ENCODE measurements at regions not wholly inside any gene's neighbourhood (a gene's known extent, or its start where the extent isn't known, plus 50 kb on each side); places are given as distances from the start of the nearest gene placed in this dataset.

- H3K27me3 ChIP-seq (ENCODE audit: control insufficient read depth, insufficient read depth, low read length) = no peaks in the 10 kb centered on the region
- no peak for TF ChIP-seq CTCF (IDR thresholded peaks at IDR 0.05; ENCODE audit: insufficient read depth, low read length, poor library complexity, severe bottlenecking)
- H3K4me3 ChIP-seq (ENCODE audit: low read depth, low read length) = no peak overlapping the region
- no peaks in the 10 kb centered on the region for H3K36me3 ChIP-seq (ENCODE audit: control insufficient read depth, insufficient read depth, low read length)
- no peak for DNase-seq (ENCODE audit: low read depth)
Measured at GRCh38 chr1:96498744-96499340, 222.7 kb upstream of the PTBP2 start.

- DNase-seq (ENCODE audit: low read depth) = no peak
- TF ChIP-seq CTCF (IDR thresholded peaks at IDR 0.05; ENCODE audit: insufficient read depth, low read length, poor library complexity, severe bottlenecking) = no peak
- no peak overlapping the region for H3K4me3 ChIP-seq (ENCODE audit: low read depth, low read length)
- H3K36me3 ChIP-seq (ENCODE audit: control insufficient read depth, insufficient read depth, low read length) = no peaks in the 10 kb centered on the region
- H3K27me3 ChIP-seq (ENCODE audit: control insufficient read depth, insufficient read depth, low read length) = no peaks in the 10 kb centered on the region
Measured at GRCh38 chr1:96508233-96508632, 213.4 kb upstream of the PTBP2 start.

- Histone ChIP-seq H3K27me3 (ENCODE audit: control insufficient read depth, insufficient read depth, low read length) (no peaks in the 10 kb centered on the region), H3K4me3 (ENCODE audit: low read depth, low read length) (no peak overlapping the region), H3K36me3 (ENCODE audit: control insufficient read depth, insufficient read depth, low read length) (no peaks in the 10 kb centered on the region)
- TF ChIP-seq CTCF (IDR thresholded peaks at IDR 0.05; ENCODE audit: insufficient read depth, low read length, poor library complexity, severe bottlenecking) = no peak
- DNase-seq (ENCODE audit: low read depth) = no peak
Measured at GRCh38 chr1:96509339-96509738, 212.2 kb upstream of the PTBP2 start.

- Histone ChIP-seq H3K4me3 (ENCODE audit: low read depth, low read length) (no peak overlapping the region), H3K36me3 (ENCODE audit: control insufficient read depth, insufficient read depth, low read length) (no peaks in the 10 kb centered on the region), H3K27me3 (ENCODE audit: control insufficient read depth, insufficient read depth, low read length) (no peaks in the 10 kb centered on the region)
- DNase-seq (ENCODE audit: low read depth) = no peak
- no peak for TF ChIP-seq CTCF (IDR thresholded peaks at IDR 0.05; ENCODE audit: insufficient read depth, low read length, poor library complexity, severe bottlenecking)
Measured at GRCh38 chr1:96509951-96510350, 211.6 kb upstream of the PTBP2 start.

- Histone ChIP-seq H3K4me3 (ENCODE audit: low read depth, low read length) (no peak overlapping the region), H3K27me3 (ENCODE audit: control insufficient read depth, insufficient read depth, low read length) (no peaks in the 10 kb centered on the region), H3K36me3 (ENCODE audit: control insufficient read depth, insufficient read depth, low read length) (no peaks in the 10 kb centered on the region)
- no peak for TF ChIP-seq CTCF (IDR thresholded peaks at IDR 0.05; ENCODE audit: insufficient read depth, low read length, poor library complexity, severe bottlenecking)
- no peak for DNase-seq (ENCODE audit: low read depth)
Measured at GRCh38 chr1:96510391-96510790, 211.2 kb upstream of the PTBP2 start.

GRCh38 chr1:96510911-96511310 lies 210.7 kb upstream of the PTBP2 start:
- Histone ChIP-seq H3K27me3 (ENCODE audit: control insufficient read depth, insufficient read depth, low read length) (no peaks in the 10 kb centered on the region), H3K4me3 (ENCODE audit: low read depth, low read length) (no peak overlapping the region), H3K36me3 (ENCODE audit: control insufficient read depth, insufficient read depth, low read length) (no peaks in the 10 kb centered on the region)
- DNase-seq (ENCODE audit: low read depth) = no peak
- TF ChIP-seq CTCF (IDR thresholded peaks at IDR 0.05; ENCODE audit: insufficient read depth, low read length, poor library complexity, severe bottlenecking) = no peak
